Stimulated activated CD8-positive, alpha-beta memory T cell treated with anti-CD3 and anti-CD28 coated beads, Interleukin-2, amount 100 ng/mL, for 1 hour (primary cell): ENCODE measurements at regions not wholly inside any gene's neighbourhood (a gene's known extent, or its start where the extent isn't known, plus 50 kb on each side); places are given as distances from the start of the nearest gene placed in this dataset.

Source experiments
- DNase-seq, 2 donors: peaks; one replicate each; pipeline ENCODE4 v3.0.0-alpha.2; 2020; ENCODE audit warnings: low read depth in 2 of 2

DNA sequence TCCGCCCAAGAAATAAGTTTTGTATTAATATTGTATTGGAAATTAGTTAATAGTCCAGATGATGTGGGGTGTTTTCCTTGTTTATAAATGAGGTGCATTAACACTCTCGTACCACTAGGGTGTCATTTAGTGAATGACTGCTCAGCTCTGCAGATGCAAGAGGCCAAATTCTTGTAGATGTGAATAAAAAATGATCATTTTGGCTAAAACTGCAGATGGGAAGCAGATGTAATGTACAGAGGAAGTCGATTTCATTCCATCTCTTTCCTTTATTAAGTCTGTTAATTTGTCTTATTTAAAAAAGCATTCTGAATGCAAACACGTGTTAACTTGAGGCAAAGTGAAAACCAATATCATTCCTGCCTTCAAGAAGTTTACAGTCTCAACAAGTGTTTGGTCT is 108.1 kb downstream of the DHX15 start:
- DNase-seq: no peak

DNA sequence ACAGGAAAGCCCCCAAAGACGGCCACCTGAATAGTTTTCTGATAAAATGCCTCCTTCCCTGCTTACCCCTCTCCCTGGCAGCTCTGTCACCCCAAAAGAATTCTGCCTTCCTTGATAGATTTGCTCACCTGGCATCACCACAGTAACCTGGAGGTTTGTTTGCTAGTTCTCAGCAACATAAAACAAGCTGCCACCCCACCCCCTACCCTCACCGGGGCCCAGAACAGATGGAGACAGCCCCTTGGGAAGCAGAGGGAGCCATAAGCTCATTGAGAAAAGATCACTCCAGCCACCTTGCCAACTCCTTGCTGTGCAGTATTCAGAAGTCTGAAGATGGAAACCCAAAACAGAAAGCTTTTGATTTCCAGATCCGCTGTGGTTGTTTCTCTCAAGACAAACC is 108.6 kb downstream of the DHX15 start:
- no peak for DNase-seq

DNA sequence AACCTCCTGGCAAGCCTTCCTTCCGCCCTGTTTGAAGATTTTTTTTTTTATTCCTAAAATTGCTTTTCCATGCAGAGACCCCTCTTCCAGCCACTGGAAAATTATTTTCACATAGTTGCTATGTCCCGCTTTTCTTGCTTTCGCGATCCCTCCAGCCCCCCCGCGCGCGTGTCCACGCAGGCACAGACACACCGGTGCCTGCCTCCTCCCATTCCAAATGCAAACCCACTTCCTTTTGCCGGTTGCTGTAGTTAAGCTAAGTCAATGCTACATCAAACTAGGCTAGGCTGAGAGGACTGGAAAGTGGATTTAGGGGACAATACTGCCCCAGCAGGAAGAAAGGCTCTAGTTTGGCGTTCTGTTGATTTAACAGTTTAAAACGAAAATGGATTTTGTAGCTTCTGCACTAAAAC is 111.0 kb downstream of the DHX15 start:
- DNase-seq: no peak

GRCh38 chr4:24472514-24473308 is 111.6 kb downstream of the DHX15 start:
- peak in 1 of 2 donors; percentile 6 for DNase-seq

- no peak for DNase-seq
Measured at GRCh38 chr4:24472161-24472510, 112.2 kb downstream of the DHX15 start.

- DNase-seq: no peak
Measured at GRCh38 chr4:24471486-24472160, 112.7 kb downstream of the DHX15 start.

GRCh38 chr4:24470666-24471485 is 113.5 kb downstream of the DHX15 start:
- DNase-seq: no peak

GRCh38 chr4:24468071-24468470 is 116.3 kb downstream of the DHX15 start:
- DNase-seq: no peak

DNA sequence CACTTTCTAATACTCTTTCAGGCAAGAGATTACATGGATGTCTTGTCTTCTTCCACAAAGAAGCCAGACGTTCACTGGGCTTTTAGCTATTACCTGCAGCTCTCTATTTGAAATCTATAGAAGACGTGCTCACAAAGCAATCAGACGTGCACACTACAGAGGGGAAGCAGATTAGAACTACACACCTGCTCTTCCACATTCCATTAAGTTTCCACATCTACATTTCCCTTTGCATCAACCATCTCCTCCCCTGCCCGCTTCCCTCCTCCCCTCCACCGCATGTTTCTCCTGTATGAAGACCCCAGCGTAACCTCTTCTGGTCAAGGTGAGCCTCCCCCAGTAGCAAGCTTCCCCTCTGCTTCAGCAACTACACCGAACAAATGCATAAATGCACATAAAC is 119.8 kb downstream of the DHX15 start:
- no peak for DNase-seq

GRCh38 chr4:24456431-24456830 is 127.9 kb downstream of the DHX15 start:
- DNase-seq: no peak

DNA sequence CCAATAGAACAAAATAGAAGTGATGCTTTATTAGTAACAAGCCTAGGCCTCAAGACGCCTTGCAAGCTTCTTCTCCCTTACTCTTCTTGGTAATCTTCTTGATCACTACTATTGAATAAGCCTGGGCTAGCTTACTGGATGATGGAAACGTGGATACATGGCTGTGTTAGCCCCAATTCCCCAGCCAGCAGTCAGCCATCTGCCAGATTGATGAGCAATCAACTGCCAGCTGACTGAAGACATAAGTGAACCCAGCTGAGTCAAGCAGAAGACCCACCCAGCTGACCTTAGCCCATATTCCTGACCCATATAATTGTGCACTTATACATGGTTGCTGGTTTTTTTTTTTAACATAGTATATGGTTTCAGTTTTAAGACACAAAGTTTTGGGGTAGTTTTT is 130.4 kb downstream of the DHX15 start:
- no peak for DNase-seq

DNA sequence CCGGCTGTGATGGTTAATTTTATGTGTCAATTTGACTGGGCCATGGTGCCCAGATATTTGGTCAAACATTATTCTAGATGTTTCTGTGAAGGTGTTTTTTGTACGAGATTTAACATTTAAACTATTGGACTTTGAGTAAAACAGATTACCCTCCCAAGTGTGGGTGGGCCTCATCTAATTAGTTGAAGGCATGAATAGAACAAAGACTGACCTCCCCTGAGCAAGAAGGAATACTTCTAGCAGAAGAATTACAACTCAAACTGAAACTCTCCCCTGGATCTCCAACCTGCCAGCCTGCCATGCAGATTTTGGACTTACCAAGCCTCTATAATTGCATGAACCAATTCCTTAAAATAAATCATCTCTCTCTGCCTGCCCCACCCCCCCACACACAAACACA is 132.5 kb downstream of the DHX15 start:
- no peak for DNase-seq

DNA sequence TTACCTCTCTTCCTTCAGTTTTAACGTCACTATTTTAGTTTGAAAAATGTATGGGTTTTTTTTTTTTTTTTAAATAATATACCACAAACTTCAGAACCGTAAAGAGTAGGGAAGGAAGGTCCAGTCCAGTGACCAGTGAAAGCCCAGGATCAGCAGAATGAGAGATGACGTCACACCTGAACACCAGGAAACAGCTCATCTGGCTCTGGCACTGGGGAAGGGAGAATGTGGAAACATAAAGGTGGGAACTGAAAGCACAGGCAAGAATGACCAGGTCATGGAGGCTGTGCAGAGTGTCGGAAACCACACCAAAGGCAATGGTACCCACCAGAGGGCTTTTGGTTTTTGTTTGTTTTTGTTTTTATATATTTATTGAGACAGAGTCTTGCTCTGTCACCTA is 141.2 kb downstream of the DHX15 start:
- DNase-seq: no peak

GRCh38 chr4:24440765-24441164 is 143.6 kb downstream of the DHX15 start:
- no peak for DNase-seq

DNA sequence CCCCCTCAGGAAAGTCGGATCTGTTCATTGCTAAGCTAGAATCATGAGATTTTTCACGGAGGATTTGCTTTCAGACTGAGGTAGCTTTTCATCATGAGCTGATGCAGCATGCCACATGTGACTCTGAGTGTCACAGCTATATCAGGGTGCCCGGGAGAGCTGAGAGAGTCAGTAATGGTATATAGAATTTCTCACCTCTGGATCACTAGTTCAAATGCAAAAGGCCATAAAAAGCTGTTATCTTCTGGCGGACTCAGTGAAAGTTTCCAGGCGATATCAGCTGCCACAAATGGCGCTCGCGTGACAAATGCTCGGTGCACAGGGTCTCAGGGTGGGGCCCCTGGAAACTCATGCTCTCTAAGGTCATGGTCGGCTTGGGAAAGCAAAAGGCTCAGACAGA is 150.1 kb downstream of the DHX15 start:
- DNase-seq: no peak

GRCh38 chr4:24433515-24434214 is 150.7 kb downstream of the DHX15 start:
- no peak for DNase-seq

GRCh38 chr4:24428850-24429249 is 155.5 kb downstream of the DHX15 start:
- no peak for DNase-seq

DNA sequence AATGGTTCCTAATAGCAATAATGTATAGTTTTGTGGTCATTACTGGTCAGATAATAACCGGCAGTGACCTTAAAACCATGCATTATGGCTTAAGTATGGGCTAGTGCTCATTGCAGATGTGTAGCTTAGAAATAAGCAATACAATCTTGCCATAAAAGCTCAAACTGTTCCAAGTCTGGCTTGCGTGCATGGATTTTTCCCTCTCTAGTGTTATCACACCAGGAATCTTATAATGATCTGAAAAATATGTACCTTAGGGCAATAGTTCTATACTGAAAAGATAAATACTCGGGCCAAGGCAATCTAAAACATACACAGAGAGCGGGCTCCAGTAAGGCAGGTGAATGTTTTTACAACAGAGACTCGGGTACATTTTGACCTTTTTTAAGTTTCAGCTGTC is 157.8 kb downstream of the DHX15 start:
- no peak for DNase-seq

GRCh38 chr4:24425863-24426262 is 158.5 kb downstream of the DHX15 start:
- DNase-seq: no peak

DNA sequence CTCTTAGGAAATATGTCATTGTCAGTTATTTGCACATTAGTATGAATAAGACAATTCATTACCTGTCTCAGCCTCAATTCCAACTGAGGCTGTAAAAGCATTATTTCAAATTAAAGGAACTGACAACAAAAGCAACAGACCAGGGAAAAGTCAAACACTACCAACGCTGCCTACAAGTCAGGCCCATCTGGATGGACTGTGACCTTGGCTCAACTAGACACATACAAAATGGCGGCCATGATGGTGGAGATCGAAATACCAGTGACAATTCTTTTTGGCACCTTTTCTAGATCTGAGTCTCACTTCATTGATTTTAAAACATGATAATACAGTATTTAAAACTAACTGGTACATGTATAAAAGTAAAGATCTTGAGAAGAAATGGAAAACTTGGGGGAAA is 160.7 kb downstream of the DHX15 start:
- no peak for DNase-seq

DNA sequence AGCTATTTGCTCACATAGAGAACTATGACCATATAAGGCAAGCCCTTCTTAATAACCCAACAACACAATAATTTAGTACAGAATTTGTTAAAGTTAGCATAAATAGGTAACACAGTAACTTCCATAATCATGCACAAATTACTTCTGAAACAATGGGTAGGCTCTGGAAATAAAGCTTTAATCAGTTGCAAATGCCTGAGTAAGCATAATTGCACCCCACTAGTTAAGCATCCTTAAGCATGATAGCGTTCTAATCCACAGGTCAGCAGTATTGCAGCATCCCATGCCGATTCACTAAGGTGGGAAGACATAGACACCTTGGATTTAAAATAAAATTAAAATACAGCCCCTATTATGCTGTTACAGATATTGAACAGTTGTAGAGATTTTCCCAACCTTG is 161.7 kb downstream of the DHX15 start:
- DNase-seq: no peak
